H1 (cell line): ENCODE measurements at regions not wholly inside any gene's neighbourhood (a gene's known extent, or its start where the extent isn't known, plus 50 kb on each side); places are given as distances from the start of the nearest gene placed in this dataset.

Experiments used
- CBX5 ChIP-seq: fragments of 300-800, 300-1000 bp; sonication (generic); IDR thresholded peaks from 2 replicates; pipeline ENCODE4 v1.7.1; 2016; ENCODE audit warnings: antibody characterized with exemption, low read length, low read depth
- CHD7 ChIP-seq: fragments of 300-600 bp; sonication (generic); IDR thresholded peaks from 2 replicates; pipeline ENCODE4 v1.7.1; 2012; ENCODE audit warnings: low read length, moderate library complexity, mild to moderate bottlenecking, inconsistent platforms; ENCODE audit not compliant: insufficient replicate concordance
- KDM4A ChIP-seq: IDR thresholded peaks from one replicate; pipeline ENCODE4 v1.7.1; 2012; ENCODE audit warnings: low read depth, mild to moderate bottlenecking, moderate library complexity, low read length, inconsistent platforms; ENCODE audit not compliant: severe bottlenecking
- KDM5A ChIP-seq: fragments of 200-600 bp; IDR thresholded peaks from 2 replicates; pipeline ENCODE4 v1.7.1; 2012; ENCODE audit warnings: mild to moderate bottlenecking, low read length, inconsistent platforms, mixed read lengths
- SP1 ChIP-seq: IDR thresholded peaks from 2 replicates; pipeline ENCODE4 v1.6.1; 2011; ENCODE audit warnings: low read depth, low read length

DNA sequence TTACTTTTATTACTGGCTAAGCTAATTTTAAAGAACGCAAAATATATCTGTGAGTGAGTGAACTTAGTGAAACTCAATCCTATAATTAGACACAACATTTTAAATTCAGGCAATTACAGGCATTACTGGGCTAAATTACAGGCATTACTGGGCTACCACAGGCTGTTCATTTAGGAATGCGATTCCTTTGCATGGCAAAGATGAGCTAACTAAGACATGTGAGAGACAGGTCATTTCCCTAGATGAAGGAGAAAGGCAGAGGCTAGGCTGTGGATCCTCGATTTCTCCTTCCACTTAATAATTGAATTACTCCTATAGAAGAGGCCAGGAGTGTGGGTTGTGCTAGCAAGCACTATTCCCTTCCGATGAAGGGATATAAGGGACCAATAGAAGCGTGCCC is 429.4 kb upstream of the LMO3 start (continued):
- TF ChIP-seq CHD7 (no peak), CBX5 (no peak), SP1 (no peak), KDM5A (no peak), KDM4A (no peak)
